Keratinocyte (primary cell): ENCODE measurements at regions not wholly inside any gene's neighbourhood (a gene's known extent, or its start where the extent isn't known, plus 50 kb on each side); places are given as distances from the start of the nearest gene placed in this dataset.

Experiments
- CTCF ChIP-seq, 3 experiments: IDR thresholded peaks in 1 of 3; conservative IDR thresholded peaks in 1 of 3; optimal IDR thresholded peaks in 1 of 3; 2 replicates in 2 of 3; 3 replicates in 1 of 3; pipeline versions ENCODE3 to v1.5.1; 2011; ENCODE audit warnings: low read length in 3 of 3, mild to moderate bottlenecking in 3 of 3, moderate library complexity in 2 of 3, control low read depth in 1 of 3, inconsistent platforms in 1 of 3; ENCODE audit not compliant: insufficient read depth in 2 of 3; ENCODE audit errors: extremely low read depth in 1 of 3
- EZH2 ChIP-seq: IDR thresholded peaks from one replicate; pipeline ENCODE4 v1.6.1; 2012; ENCODE audit warnings: inconsistent platforms, mild to moderate bottlenecking, low read length, moderate library complexity

GRCh38 chr4:124993838-124994237 is 281.3 kb upstream of the ANKRD50 start:
- no peak for TF ChIP-seq EZH2
- TF ChIP-seq CTCF (optimal IDR thresholded peaks at IDR 0.05 in 1 of 3, IDR thresholded peaks at IDR 0.05 in 1 of 3, conservative IDR thresholded peaks at IDR 0.05 in 1 of 3; ENCODE audit: extremely low read depth in 1 of 3, insufficient read depth in 2 of 3, low read length in 3 of 3) = no peak
